ENCODE measurements at regions not wholly inside any gene's neighbourhood (a gene's known extent, or its start where the extent isn't known, plus 50 kb on each side); places are given as distances from the start of the nearest gene placed in this dataset.

- no peak overlapping the region for H3K4me2 ChIP-seq (ENCODE audit: low read length)
- ATAC-seq, result no peak
- RAD21 ChIA-PET (ENCODE audit: low non-redundant PET in 1 of 2, low total read pairs in 2 of 2, uncharacterized antibody in 2 of 2, unreplicated experiment in 2 of 2), result no interaction called here
These were observed 471.4 kb upstream of the SLC10A2 start for GRCh38 chr13:103537616-103538015.

More at GRCh38 chr13:103537616-103538015, 471.4 kb upstream of the SLC10A2 start:
- peaks cover 0 to 7% of the 10 kb centered on the region in 2 experiments; a peak in 1 of 4 replicates for H3K9me3 ChIP-seq (ENCODE audit: control insufficient read depth in 1 of 2, insufficient read depth in 1 of 2, low read depth in 1 of 2, low read length in 2 of 2)
- intact Hi-C loops (cut with micrococcal nuclease), result no loop called here
- no peaks in the 10 kb centered on the region for H3K36me3 ChIP-seq (ENCODE audit: control insufficient read depth in 1 of 2, insufficient read depth in 2 of 2, low read length in 2 of 2)
- H3K27me3 ChIP-seq (ENCODE audit: insufficient read depth, low read length), result no peaks in the 10 kb centered on the region
- no peak for DNase-seq (ENCODE audit: low read depth, low spot score)
- no TSS peak for BruUV-seq (replicated peaks)
- TF ChIP-seq JUND (IDR thresholded peaks at IDR 0.05) (no peak), SIN3A (IDR thresholded peaks at IDR 0.05; ENCODE audit: low read depth) (no peak), EZH2 (IDR thresholded peaks at IDR 0.05) (no peak), ELF1 (IDR thresholded peaks at IDR 0.05; ENCODE audit: borderline replicate concordance, low read depth) (no peak), EGR1 (IDR thresholded peaks at IDR 0.05; ENCODE audit: low read depth) (no peak), SRF (IDR thresholded peaks at IDR 0.05; ENCODE audit: low read depth) (no peak), REST (IDR thresholded peaks at IDR 0.05; ENCODE audit: low read depth) (no peak), POLR2AphosphoS5 (IDR thresholded peaks at IDR 0.05; ENCODE audit: low read depth, low read length) (no peak), SP1 (IDR thresholded peaks at IDR 0.05; ENCODE audit: low read depth) (no peak), POLR2A (IDR thresholded peaks at IDR 0.05; ENCODE audit: borderline replicate concordance, extremely low read depth, insufficient read depth, insufficient read length) (no peak), ATF3 (IDR thresholded peaks at IDR 0.05) (no peak), FOSL1 (IDR thresholded peaks at IDR 0.05; ENCODE audit: low read depth) (no peak), RAD21 (IDR thresholded peaks at IDR 0.05; ENCODE audit: low read depth) (no peak)
- no peaks in the 10 kb centered on the region for H4K20me1 ChIP-seq (ENCODE audit: insufficient read depth)
- H3K9me2 ChIP-seq (ENCODE audit: insufficient read depth), result no peaks in the 10 kb centered on the region
- no peak overlapping the region for H3K9ac ChIP-seq (ENCODE audit: low read length)
- ChIA-PET POLR2A (no interaction called here), CTCF (no interaction called here)
- H3K79me2 ChIP-seq (ENCODE audit: insufficient read depth, low read length), result no peaks in the 10 kb centered on the region
- no peak overlapping the region for H3K27ac ChIP-seq (ENCODE audit: low read depth, low read length)
- H2AFZ ChIP-seq (ENCODE audit: low read depth, low read length, poor library complexity, severe bottlenecking), result no peak overlapping the region
- no peaks in the 10 kb centered on the region for H3K4me1 ChIP-seq (ENCODE audit: control insufficient read depth in 1 of 2, insufficient read depth in 2 of 2, low read length in 2 of 2)
- no peak overlapping the region for H3K4me3 ChIP-seq (replicated peaks in 1 of 2; ENCODE audit: low read depth in 1 of 2, low read length in 2 of 2)

Data from HCT116 (cell line).